ENCODE measurements at regions not wholly inside any gene's neighbourhood (a gene's known extent, or its start where the extent isn't known, plus 50 kb on each side); places are given as distances from the start of the nearest gene placed in this dataset. TPM values are rescaled to one million over a fixed set of nuclear protein-coding genes. Genes with fewer than 3 reads are reported as not detected.

DNA sequence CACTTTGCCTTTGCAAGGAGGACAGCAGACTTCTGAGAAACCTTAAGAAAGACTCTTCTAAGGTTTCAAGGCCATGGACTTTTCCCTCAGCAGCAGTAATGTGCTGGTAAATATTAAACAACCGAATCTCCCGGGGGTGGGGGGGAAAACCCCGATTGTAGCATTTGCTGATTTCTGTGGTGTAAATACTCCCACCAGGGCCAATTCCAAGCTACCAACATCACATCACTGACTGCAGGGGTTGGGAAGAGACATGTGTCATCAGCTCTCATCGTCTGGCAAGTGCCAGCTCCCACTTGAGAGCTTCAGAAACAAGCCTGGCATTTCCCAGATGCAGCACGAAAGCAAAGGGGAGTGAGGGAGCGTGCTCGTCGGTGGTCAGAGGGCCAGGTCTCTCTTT, 101.2 kb downstream of the BCOR start:
- Histone ChIP-seq H3K4me1 (ENCODE audit: control insufficient read depth in 4 of 4, insufficient read depth in 4 of 4, low read length in 3 of 4) (no peaks in the 10 kb centered on the region), H3K27ac (ENCODE audit: low read depth in 1 of 2, low read length in 2 of 2) (no peak overlapping the region), H3K9me3 (ENCODE audit: control insufficient read depth in 4 of 4, low read length in 3 of 4) (no peaks in the 10 kb centered on the region), H3K27me3 (ENCODE audit: control insufficient read depth in 4 of 4, insufficient read depth in 4 of 4, low read length in 3 of 4) (no peaks in the 10 kb centered on the region), H3K4me3 (ENCODE audit: low read depth in 1 of 3, low read length in 3 of 3) (no peak overlapping the region), H3K36me3 (ENCODE audit: control insufficient read depth in 4 of 4, insufficient read depth in 3 of 4, low read depth in 1 of 4, low read length in 3 of 4) (no peaks in the 10 kb centered on the region), H3K9ac (ENCODE audit: low read depth in 1 of 2, low read length in 2 of 2) (no peak overlapping the region)
- TF ChIP-seq RXRA (IDR thresholded peaks at IDR 0.05) (no peak), HNF4A (conservative IDR thresholded peaks at IDR 0.05) (no peak), RAD21 (IDR thresholded peaks at IDR 0.05) (no peak), HNF4G (IDR thresholded peaks at IDR 0.05) (no peak), FOXA2 (IDR thresholded peaks at IDR 0.05) (no peak), FOXA1 (IDR thresholded peaks at IDR 0.05) (no peak), TAF1 (conservative IDR thresholded peaks at IDR 0.05) (no peak), YY1 (IDR thresholded peaks at IDR 0.05) (no peak), SP1 (IDR thresholded peaks at IDR 0.05) (no peak)
- TF ChIP-seq, protein P1, sequence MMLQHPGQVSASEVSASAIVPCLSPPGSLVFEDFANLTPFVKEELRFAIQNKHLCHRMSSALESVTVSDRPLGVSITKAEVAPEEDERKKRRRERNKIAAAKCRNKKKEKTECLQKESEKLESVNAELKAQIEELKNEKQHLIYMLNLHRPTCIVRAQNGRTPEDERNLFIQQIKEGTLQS (IDR thresholded peaks at IDR 0.05) = no peak
- TF ChIP-seq, protein P2, sequence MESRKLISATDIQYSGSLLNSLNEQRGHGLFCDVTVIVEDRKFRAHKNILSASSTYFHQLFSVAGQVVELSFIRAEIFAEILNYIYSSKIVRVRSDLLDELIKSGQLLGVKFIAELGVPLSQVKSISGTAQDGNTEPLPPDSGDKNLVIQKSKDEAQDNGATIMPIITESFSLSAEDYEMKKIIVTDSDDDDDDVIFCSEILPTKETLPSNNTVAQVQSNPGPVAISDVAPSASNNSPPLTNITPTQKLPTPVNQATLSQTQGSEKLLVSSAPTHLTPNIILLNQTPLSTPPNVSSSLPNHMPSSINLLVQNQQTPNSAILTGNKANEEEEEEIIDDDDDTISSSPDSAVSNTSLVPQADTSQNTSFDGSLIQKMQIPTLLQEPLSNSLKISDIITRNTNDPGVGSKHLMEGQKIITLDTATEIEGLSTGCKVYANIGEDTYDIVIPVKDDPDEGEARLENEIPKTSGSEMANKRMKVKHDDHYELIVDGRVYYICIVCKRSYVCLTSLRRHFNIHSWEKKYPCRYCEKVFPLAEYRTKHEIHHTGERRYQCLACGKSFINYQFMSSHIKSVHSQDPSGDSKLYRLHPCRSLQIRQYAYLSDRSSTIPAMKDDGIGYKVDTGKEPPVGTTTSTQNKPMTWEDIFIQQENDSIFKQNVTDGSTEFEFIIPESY (IDR thresholded peaks at IDR 0.05) = no peak
- 78% methylated on average over 8 of the region's 8 CpGs for WGBS
- DNase-seq (ENCODE audit: low spot score) = no peak

DNA sequence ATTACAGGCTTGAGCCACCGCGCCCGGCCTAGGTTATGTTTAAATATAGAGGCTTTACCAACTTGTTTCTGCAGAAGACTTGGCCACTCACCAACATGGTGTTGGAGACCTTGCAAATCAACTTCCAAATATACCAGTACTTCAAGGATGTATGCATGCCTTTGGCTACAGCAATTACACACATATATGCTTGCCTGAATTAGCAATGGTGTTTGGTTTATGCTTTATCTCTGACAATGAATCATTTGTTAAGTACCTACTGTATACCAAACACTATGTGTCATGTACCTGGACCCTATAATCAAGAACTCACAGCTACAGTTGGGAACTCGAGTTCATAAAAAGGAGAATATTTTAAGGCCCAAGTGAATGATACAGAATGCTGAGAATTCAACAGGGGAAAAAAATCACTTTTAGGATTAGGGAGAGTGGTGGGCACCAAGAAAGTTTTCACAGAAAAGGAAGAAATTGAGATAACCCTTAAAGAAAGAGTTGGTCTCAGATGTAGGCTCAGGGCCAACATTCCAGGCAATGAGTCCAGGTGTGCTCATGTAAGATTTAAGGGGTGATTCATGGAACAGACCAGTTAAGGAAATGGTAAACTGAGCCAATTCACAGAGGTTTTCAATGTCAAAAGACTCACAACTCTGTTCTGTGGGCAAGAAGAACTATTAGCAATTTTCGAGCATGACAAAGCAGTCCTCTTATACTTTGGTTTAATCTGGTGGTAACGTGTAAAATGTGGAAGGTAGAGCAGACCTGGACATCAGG, 98.9 kb downstream of the BCOR start:
- no peaks in the 10 kb centered on the region for H3K9me3 ChIP-seq (ENCODE audit: control insufficient read depth in 4 of 4, low read length in 3 of 4)
- H3K27ac ChIP-seq (ENCODE audit: low read depth in 1 of 2, low read length in 2 of 2) = no peak overlapping the region
- no peaks in the 10 kb centered on the region for H3K27me3 ChIP-seq (ENCODE audit: control insufficient read depth in 4 of 4, insufficient read depth in 4 of 4, low read length in 3 of 4)
- 96% methylated on average over 6 of the region's 6 CpGs for WGBS
- no peak overlapping the region for H3K9ac ChIP-seq (ENCODE audit: low read depth in 1 of 2, low read length in 2 of 2)
- DNase-seq (ENCODE audit: low spot score) = no peak
- H3K4me1 ChIP-seq (ENCODE audit: control insufficient read depth in 4 of 4, insufficient read depth in 4 of 4, low read length in 3 of 4) = no peaks in the 10 kb centered on the region
- TF ChIP-seq HNF4A (conservative IDR thresholded peaks at IDR 0.05) (no peak), NR2F2 (IDR thresholded peaks at IDR 0.05) (no peak), TAF1 (conservative IDR thresholded peaks at IDR 0.05) (no peak), FOXA1 (IDR thresholded peaks at IDR 0.05) (no peak), SP1 (IDR thresholded peaks at IDR 0.05) (no peak), RXRA (IDR thresholded peaks at IDR 0.05) (no peak), FOXA2 (IDR thresholded peaks at IDR 0.05) (no peak), YY1 (IDR thresholded peaks at IDR 0.05) (no peak), HNF4G (IDR thresholded peaks at IDR 0.05) (no peak)
- TF ChIP-seq, protein P3, sequence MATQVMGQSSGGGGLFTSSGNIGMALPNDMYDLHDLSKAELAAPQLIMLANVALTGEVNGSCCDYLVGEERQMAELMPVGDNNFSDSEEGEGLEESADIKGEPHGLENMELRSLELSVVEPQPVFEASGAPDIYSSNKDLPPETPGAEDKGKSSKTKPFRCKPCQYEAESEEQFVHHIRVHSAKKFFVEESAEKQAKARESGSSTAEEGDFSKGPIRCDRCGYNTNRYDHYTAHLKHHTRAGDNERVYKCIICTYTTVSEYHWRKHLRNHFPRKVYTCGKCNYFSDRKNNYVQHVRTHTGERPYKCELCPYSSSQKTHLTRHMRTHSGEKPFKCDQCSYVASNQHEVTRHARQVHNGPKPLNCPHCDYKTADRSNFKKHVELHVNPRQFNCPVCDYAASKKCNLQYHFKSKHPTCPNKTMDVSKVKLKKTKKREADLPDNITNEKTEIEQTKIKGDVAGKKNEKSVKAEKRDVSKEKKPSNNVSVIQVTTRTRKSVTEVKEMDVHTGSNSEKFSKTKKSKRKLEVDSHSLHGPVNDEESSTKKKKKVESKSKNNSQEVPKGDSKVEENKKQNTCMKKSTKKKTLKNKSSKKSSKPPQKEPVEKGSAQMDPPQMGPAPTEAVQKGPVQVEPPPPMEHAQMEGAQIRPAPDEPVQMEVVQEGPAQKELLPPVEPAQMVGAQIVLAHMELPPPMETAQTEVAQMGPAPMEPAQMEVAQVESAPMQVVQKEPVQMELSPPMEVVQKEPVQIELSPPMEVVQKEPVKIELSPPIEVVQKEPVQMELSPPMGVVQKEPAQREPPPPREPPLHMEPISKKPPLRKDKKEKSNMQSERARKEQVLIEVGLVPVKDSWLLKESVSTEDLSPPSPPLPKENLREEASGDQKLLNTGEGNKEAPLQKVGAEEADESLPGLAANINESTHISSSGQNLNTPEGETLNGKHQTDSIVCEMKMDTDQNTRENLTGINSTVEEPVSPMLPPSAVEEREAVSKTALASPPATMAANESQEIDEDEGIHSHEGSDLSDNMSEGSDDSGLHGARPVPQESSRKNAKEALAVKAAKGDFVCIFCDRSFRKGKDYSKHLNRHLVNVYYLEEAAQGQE (IDR thresholded peaks at IDR 0.05) = no peak
- TF ChIP-seq, protein P2 (IDR thresholded peaks at IDR 0.05) = no peak
- no peaks in the 10 kb centered on the region for H3K36me3 ChIP-seq (ENCODE audit: control insufficient read depth in 4 of 4, insufficient read depth in 3 of 4, low read depth in 1 of 4, low read length in 3 of 4)
- no peak overlapping the region for H3K4me3 ChIP-seq (ENCODE audit: low read depth in 1 of 3, low read length in 3 of 3)

Small RNAs in the stretch of these regions (small RNA-seq; reads per million reads assigned to genes)
- gene MIR1587 (not detected), gene MIR3937 (not detected), gene RN7SL732P (not detected), gene RNU6-591P (not detected)
